Embryonic facial prominence (tissue), 1 donor: ENCODE measurements at regions not wholly inside any gene's neighbourhood (a gene's known extent, or its start where the extent isn't known, plus 50 kb on each side); places are given as distances from the start of the nearest gene placed in this dataset.
"Not testable (repeated sequence)": the region's sequence is repeated elsewhere in the genome, so short reads cannot be mapped to it uniquely, and the experiment has no call there.

Experiments used
- DNase-seq: peaks from one replicate; pipeline ENCODE4 v3.0.0-alpha.2; 2016; ENCODE audit errors: extremely low spot score

DNA sequence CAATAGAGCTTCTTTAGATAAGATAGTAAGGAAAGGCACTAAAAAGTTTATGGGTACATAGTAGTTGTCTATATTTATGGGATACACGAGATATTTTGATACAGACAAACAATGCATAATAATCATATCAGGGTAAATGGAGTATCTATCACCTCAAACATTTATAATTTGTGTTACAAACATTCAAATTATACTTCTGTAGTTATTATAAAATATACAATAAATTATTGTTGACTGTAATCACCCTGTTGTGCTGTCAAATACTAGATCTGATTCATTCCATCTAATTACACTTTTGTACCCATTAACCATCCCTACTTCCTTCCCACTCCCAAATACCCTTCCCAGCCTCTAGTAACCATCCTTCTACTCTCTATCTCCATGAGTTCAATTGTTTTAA lies 179.7 kb downstream of the FOXG1 start:
- no peak for DNase-seq

DNA sequence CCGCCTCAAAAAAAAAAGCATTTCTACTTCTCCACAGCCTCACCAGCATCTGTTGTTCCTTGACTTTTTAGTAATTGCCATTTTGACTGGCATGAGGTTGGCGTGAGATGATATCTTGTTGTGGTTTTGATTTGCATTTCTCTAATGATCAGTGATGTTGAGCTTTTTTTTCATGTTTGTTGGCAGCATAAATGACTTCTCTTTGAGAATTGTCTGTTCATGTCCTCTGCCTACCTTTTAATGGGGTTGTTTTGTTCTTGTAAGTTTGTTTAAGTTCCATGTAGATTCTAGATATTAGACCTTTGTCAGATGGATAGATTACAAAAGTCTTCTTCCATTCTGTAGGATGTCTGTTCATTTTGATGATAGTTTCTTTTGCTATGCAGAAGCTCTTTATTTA lies 182.9 kb downstream of the FOXG1 start:
- DNase-seq: no peak

DNA sequence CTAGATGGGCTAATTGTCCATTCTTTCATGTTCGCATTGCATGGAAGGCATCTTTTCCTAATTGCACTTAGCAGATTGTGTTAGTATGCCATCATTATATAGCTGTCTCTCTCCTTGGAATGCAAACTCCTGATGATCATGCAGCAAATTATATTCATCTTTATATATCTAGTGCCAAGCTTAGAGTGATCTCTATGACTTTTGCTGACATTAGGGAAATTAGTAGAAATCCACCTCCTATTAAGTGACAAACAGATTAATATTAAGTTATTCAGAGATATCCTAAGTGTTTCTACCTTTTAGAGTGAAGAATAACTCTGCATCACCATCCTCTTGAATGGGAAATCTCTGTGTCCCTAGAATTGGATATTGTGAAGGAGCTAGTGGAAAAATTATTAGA lies 185.6 kb downstream of the FOXG1 start:
- no peak for DNase-seq

DNA sequence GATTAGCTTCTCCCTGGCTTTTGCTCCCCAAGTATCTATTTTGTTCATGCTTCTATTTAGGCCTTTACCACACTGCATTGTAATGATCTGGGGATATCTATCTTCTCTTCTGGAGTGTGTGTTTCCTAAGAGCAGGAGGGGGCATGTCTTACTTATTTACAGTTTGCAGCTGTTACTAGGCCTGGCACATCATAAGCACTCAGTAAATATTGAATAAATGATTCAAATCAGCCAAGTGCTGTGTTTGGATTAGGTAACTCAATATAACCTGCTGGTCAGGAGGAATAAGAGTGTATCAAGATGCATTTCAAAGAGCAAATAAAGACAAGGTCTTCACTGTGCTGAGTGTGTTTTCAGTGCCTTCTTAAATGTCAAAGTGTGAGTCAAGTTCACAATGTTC lies 186.1 kb downstream of the FOXG1 start:
- DNase-seq: no peak

DNA sequence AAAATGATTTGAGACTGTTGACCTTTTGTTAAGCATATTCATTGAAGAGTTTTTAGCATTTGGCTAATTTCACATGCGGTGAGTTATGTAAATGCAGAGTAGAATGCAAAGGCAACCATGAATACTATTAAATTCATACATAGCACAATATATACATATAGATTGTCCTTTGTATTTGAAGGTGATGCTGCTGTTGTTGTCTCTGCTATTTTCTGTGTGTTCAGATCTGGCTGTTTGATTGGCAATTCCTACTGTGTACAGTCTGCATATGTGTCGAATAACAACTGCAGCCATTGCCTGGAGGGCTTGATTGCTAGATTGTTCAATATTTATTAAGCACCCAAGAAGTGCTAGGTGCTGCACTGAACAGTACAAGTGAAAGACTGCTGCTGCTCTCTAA lies 187.4 kb downstream of the FOXG1 start:
- no peak for DNase-seq

DNA sequence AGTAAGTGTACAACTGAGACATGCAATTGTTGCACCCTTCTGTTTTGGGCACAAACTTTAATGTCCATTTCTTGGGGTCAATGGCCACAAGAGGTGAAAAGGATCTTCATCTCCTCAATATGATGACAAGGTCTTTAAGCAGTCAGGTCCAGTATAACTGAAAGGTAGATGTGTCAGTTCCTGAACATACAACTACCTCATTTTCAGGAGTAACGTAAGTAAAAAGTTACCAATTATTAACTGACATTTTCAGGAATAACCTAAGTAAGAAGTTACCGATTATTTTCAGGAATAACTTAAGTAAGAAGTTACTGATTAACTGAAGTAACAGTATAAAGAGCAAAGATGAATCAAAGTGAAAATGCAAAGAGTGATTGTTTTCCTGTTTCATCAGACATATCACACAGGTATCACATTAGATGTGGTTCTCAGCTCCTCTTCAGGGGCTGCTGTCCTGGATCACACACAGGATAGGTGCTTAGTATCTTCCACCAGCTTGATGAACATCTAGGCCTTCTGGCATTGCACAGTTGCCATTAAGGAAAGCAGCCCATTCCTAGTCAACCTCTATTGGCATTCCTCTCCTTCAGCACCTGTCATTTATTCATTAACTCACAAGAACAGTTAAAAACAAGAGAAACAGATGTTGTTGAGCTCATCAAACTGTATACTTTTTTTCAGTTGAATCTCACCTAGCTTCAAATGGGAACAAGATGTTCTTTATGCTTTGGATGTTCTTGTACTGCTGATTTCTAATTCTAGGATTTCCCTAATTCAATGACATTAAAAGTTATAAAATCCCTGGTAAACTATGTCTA lies 200.0 kb downstream of the FOXG1 start:
- DNase-seq: no peak

DNA sequence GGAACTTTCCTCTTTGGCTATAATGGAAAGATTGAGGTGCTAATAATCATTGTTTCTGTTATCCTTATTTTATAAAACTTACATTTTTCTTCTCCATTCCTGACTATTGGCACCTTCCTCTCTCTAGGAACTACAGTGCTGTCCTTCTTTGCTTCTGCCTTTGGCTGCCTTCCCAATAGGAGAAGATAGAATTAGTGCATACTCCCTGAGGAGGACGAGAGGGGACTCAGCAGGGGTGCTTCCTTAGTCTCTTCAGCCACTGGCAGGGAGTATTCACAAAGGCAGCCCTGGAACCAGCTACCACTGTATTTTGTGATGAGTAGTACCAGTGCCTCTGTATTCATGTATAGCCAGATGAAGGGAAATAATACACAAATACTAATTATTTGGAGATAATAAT lies 208.5 kb downstream of the FOXG1 start:
- no peak for DNase-seq

DNA sequence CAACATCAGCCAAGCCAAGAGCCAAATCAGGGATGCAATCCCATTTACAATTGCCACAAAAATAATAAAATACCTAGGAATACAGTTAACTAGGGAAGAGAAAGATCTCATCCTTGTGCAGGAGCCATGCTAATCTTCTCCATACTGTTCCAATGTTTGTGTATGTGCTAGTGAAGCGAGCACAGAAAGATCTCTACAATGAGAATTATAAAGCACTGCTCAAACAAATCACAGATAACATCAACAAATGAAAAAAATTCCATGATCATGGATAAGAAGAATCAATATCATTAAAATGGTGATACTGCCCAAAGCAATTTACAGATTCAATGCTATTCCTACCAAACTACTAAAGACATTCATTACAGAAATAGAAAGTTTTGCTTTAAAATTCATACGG lies 215.6 kb downstream of the FOXG1 start:
- no peak for DNase-seq

DNA sequence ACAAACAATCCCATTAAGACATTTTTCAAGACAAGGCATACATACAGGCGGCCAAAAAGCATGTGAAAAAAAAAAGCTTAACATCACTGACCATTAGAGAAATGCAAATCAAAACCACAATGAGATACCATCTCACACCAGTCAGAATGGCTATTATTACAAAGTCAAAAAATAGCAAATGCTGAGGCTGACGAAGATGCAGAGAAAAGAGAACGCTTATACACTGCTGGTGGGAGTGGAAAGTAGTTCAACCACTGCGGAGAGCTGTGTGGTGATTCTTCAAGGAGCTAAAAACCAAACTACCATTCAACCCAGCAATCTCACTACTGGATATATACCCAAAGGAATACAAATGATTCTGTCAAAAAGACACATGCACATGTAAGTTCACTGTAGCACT lies 216.7 kb downstream of the FOXG1 start:
- DNase-seq: no peak

DNA sequence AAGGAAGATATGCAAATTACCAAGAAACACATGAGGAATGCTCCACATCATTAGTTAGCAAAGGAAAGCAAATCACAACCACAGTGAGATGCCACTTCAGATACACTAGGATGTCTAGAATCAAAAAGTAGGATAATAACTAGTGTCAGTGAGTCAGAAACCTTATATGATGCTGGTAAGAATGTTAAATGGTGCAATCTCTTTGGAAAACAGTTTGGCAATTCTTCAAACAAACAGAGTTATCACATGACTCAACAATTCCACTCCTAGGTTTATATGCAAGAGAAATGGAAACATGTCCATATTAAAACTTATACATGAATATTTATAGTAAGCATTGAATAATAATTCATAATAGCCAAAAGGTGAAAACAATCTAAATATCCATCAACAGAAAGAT lies 220.9 kb downstream of the FOXG1 start:
- no peak for DNase-seq

DNA sequence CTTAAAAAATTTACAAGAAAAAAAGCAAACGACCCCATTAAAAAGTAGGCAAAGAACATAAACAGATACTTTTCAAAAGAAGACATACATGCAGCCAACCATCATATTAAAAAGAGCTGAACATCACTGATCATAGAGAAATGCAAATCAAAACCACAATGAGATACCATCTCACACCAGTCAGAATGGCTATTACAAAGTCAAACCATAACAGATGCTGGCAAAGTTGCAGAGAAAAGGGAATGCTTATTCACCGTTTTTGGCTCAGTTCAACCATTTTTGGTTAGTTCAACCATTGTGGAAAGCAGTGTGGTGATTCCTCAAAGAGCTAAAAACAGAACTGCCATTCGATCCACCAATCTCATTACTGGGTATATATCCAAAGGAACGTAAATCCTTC lies 230.6 kb downstream of the FOXG1 start:
- DNase-seq: not testable (repeated sequence)

DNA sequence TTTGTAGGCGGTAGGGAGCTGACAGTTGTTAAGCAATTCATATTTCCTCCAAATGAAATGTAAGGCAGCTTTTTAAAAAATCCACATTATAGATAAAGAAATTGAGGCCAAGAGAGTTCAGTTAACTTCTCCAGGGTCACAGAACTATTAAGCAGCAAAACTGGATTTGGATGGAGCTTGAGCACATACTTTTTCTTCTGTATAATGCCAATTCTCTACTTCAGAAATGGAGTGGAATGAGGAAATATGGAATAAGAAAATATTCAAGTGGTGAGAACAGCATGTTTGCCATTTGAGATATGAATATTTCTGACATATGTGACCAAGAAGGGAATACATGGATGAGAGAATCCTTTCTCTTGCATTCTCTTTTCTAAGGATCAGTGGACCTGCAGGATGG lies 233.1 kb downstream of the FOXG1 start:
- no peak for DNase-seq

DNA sequence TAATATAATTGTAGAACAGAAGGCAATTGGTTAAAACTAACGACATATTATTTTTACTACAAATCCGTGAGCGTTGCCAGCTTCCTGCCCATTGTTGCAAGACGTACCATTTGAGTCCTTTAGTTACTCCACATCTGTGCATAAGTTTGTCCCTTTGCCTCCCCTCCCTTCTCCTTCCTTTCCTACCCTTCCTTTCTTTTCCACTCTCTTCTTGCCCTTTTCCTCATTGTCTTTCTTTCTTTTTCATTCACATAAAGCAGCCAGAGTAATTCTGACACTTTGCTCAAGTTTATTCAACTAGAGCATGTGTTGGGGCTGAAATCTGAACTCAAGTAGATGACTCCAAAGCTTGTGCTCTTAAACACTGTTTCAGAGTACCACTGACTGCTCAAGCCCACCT lies 239.1 kb downstream of the FOXG1 start:
- no peak for DNase-seq

DNA sequence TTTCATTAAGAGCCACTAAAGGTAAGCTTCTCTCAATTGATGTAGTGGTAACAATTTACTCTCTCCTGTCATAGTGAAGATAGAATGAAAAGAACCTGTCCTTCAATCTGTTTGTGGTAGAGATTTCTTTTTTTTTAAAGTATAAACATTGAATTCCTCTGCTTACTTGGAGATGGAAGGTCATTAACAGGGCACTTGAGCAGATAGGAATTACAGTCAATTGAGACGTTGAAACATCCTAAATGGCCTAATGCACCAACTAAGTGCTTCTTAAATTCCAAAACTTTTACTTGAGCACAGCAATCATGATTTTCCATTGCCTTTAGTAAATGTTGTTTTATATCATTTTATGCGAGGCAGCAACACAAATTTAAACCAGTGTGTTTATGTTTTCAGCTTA lies 241.4 kb downstream of the FOXG1 start:
- DNase-seq: no peak

DNA sequence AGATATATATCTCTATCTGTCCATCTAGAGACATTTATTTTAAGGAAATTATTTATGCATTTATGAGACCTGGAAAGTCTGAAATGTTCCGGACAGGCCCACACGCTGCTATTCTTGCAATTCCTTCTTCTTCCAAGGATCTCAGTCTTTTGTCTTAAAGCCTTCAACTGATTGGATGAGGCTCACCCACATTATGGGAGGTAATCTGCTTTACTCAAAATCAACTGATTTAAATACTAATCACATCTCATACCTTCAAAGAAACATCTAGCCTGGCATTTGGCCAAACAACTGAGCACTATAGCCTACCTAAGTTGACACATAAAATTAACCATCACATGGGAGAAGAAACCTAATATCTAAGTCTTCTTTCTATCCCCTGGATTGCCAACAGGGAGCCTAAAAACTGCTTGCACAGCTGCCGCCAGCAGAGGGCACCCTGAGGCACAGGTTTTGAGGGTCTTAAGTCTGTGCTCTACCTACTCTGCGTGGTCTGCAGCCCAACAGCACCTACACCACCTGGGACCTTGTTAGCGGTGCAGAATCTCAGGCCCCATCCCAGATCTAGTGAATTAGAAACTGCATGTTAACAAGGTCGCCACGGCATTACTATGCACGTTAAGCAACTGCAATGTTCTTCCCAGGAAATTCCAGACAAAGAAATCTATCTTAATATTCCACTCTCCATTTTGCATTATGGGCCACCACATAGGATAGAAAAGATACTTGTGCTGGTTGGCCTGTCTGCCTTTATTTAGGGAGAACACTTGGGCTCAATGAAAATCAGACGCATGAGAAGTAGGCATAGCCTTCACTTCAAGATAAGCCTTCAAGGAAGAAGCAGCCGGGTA lies 249.7 kb downstream of the FOXG1 start:
- no peak for DNase-seq

DNA sequence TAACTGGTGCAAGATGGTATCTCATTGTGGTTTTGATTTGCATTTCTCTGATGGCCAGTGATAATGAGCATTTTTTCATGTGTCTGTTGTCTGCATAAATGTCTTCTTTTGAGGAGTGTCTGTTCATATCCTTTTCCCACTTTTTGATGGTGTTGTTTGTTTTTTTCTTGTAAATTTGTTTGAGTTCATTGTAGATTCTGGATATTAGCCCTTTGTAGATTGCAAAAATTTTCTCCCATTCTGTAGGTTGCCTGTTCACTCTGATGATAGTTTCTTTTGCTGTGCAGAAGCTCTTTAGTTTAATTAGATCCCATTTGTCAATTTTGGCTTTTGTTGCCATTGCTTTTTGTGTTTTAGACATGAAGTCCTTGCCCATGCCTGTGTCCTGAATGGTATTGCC lies 256.9 kb downstream of the FOXG1 start:
- not testable (repeated sequence) for DNase-seq

DNA sequence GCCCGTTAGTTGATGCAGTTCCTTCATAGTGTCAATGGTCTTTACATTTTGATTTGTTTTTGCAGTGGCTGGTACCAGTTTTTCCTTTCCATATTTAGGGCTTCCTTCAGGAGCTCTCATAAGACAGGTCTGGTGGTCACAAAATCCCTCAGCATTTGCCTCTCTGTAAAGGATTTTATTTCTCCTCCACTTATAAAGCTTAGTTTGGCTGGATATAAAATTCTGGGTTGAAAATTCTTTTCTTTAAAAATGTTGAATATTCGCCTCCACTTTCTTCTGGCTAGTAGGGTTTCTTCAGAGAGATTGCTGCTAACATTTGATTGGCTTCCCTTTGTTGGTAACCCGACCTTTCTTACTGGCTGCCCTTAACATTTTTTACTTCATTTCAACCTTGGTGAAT lies 260.9 kb downstream of the FOXG1 start:
- not testable (repeated sequence) for DNase-seq

DNA sequence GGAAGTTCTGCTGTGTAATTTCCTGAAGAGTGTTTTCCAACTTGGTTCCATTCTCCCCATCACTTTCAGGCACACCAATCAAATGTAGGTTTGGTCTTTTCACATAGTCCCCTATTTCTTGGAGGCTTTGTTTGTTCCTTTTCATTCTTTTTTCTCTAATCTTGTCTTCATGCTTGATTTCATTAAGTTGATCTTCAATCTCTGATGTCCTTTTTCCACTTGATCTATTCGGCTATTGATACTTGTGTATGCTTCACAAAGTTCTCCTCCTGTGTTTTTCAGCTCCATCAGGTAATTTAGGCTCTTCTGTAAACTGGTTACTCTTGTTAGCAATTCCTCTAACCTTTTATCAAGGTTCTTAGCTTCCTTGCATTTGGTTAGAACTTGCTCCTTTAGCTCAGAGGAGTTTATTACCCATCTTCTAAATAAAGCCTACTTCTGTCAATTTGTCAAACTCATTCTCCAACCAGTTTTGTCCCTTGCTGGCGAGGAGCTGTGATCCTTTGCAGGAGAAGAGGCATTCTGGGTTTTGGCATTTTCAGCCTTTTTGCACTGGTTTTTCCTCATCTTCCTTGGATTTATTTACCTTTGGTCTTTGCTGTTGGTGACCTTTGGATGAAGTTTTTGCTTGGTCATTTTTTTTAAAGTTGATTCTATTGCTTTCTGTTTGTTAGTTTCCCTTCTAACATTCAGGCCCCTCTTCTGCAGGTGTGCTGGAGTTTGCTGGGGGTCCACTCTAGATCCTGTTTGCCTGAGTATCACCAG lies 261.5 kb downstream of the FOXG1 start:
- DNase-seq: not testable (repeated sequence)

DNA sequence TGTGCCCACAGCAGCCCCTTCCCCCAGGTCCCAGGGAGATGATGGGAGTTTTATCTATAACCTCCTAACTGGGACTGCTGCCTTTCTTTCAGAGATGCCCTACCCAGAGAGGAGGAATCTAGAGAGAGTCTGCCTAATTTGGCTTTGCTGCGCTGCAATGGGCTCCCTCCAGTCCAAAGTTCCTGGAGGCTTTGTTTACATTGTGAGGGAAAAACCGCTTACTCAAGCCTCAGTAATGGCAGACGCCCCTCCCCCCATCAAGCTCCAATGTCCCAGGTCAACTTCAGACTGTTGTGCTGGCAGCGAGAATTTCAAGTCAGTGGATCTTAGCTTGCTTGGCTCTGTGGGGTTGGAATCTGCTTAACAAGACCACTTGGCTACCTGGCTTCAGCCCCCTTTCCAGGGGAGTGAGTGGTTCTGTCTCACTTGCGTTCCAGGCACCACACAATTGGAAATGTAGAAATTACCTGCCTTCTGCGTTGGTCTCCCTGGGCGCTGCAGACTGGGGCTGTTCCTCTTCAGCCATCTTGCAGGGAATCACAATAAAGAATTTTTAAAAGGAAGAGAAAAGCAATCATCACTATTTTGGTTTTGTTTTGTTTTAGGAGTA lies 262.5 kb downstream of the FOXG1 start:
- DNase-seq: no peak

DNA sequence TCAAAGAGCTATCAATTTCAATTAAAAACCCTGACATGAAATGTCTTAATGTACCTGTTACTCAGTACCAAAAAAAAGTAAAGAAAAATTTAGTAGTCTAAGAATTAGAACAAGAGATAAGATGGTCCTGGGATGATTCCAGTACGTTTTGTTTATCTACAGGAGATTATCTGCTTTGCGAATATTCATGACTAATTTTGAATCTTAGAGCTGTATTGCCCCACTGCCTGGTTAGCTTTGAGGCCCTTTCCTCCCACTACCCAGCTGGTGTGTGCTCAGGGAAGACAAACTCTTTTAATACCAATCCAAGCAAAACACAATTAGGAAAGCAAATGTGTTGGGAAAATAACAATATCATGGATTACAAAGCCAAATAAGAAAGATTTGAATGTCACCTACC lies 263.5 kb downstream of the FOXG1 start:
- no peak for DNase-seq

DNA sequence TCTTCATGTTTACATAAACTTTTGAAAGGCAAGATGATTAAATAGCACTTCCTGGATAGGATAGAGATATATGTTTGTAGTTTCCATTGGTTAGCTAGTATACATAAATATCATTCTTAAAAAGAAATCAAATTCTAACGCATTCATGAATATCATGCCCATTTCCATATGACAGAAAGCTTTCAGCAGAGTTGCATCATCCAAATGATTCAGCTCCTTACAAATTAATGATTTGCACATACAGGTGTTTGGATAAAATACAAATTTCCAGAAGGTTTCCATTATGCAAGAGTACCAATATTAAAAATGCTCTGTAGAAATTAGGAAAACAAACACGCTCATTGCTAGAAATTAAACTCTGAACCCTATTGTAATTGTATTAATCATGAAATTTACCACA lies 264.4 kb downstream of the FOXG1 start:
- DNase-seq: no peak

DNA sequence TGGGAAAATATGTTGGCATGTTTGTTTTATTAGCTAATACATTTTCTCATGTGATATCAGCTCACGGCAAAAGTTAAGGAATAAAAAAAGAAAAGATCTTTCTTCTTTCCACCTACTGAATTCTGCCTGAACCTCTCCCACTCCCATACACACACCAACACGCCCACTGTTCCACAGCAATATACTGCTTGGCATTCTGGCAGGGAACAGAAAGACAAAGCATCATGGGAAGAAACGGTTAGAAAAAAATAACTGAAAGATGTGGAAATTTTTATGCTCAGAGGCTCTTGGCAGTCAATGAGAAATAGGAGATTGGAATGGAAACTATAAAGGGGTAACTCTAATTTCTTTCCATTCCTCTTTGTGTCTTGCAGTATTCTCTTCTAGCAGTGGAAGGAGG lies 268.5 kb downstream of the FOXG1 start:
- no peak for DNase-seq
